Prostate gland (tissue), 2 donors: ENCODE measurements at regions not wholly inside any gene's neighbourhood (a gene's known extent, or its start where the extent isn't known, plus 50 kb on each side); places are given as distances from the start of the nearest gene placed in this dataset.

Source experiments
- DNase-seq: peaks from one replicate; pipeline ENCODE4 v3.0.0-alpha.2; 2019; ENCODE audit warnings: low spot score
- H3K27ac ChIP-seq, 2 donors: fragments of 200-600 bp; sonication (generic); 2 replicates each; pipeline ENCODE4 v1.5.1; 2017 to 2019
- H3K27me3 ChIP-seq: fragments of 200-600 bp; sonication (generic); replicated peaks from 2 replicates; pipeline ENCODE4 v1.5.1; 2019; ENCODE audit not compliant: insufficient read depth
- H3K36me3 ChIP-seq, 2 donors: fragments of 200-600 bp; sonication (generic); 1 replicate in 1 of 2; 2 replicates in 1 of 2; pipeline versions ENCODE4 v1.5.1 to v1.8.1; 2017 to 2019
- H3K4me1 ChIP-seq: fragments of 200-600 bp; sonication (generic); replicated peaks from 2 replicates; pipeline ENCODE4 v1.5.1; 2019
- H3K4me3 ChIP-seq, 2 donors: fragments of 200-600 bp; sonication (generic); 2 replicates each; pipeline ENCODE4 v1.5.1; 2017 to 2019
- H3K9me3 ChIP-seq: fragments of 200-600 bp; sonication (generic); 2 replicates; pipeline ENCODE4 v1.5.1; 2017
- POLR2A ChIP-seq: fragments of 450-650 bp; IDR thresholded peaks from one replicate; pipeline ENCODE4 v1.6.1; 2016; ENCODE audit warnings: antibody characterized with exemption, mild to moderate bottlenecking
- POLR2AphosphoS5 ChIP-seq: sonication (generic); formaldehyde crosslinking; IDR thresholded peaks from one replicate; pipeline ENCODE4 v1.6.1; 2017; ENCODE audit warnings: antibody characterized with exemption
- WGBS: methylation state at CpG from one replicate; pipeline ENCODE4 v1.1.5; 2018; 5-methylcytosine and 5-hydroxymethylcytosine counted together
- intact Hi-C: fragments of 100-400 bp; cut with DNase I; formaldehyde crosslinking; loops from one replicate; pipeline ENCODE4 v1.14.2; 2022
- TF ChIP-seq, protein P1 (sequence below), 4 experiments: fragments of 200-600 bp in 2 of 4; fragments of 450-650 bp in 2 of 4; sonication (generic) in 2 of 4; IDR thresholded peaks; 1 replicate in 3 of 4; 2 replicates in 1 of 4; pipeline ENCODE4 v1.5.1; 2016 to 2019; ENCODE audit warnings: antibody characterized with exemption in 4 of 4, mild to moderate bottlenecking in 2 of 4, moderate library complexity in 2 of 4

DNA sequence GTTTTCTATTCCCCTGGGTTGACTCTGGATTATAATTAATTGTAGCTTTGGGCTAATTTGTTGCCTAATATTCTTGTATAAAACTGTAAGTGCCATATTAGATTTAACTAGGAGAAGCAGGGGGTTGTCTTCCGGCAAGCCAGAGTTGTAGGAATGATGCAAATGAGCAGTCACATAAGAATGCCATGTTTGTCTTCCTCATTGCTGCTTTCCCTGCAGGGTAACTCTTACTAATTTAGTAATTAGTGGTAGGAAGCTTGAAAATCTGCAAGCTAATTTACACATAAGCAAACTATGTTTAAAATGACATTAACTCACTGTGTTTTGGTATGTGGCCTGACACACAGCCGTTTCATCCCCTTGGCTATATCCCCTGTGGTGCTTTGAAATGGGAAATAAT, 527.8 kb downstream of the KCTD16 start:
- H3K27ac ChIP-seq = no peak overlapping the region
- H3K4me3 ChIP-seq = no peak overlapping the region
- no peaks in the 10 kb centered on the region for H3K36me3 ChIP-seq
- no peak for DNase-seq
- H3K4me1 ChIP-seq = no peaks in the 10 kb centered on the region
- no peak for TF ChIP-seq POLR2AphosphoS5
- no peak for TF ChIP-seq POLR2A
- TF ChIP-seq, protein P1, sequence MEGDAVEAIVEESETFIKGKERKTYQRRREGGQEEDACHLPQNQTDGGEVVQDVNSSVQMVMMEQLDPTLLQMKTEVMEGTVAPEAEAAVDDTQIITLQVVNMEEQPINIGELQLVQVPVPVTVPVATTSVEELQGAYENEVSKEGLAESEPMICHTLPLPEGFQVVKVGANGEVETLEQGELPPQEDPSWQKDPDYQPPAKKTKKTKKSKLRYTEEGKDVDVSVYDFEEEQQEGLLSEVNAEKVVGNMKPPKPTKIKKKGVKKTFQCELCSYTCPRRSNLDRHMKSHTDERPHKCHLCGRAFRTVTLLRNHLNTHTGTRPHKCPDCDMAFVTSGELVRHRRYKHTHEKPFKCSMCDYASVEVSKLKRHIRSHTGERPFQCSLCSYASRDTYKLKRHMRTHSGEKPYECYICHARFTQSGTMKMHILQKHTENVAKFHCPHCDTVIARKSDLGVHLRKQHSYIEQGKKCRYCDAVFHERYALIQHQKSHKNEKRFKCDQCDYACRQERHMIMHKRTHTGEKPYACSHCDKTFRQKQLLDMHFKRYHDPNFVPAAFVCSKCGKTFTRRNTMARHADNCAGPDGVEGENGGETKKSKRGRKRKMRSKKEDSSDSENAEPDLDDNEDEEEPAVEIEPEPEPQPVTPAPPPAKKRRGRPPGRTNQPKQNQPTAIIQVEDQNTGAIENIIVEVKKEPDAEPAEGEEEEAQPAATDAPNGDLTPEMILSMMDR (IDR thresholded peaks at IDR 0.05) = no peak
- WGBS = 60% methylated on average over 2 of the region's 2 CpGs
- intact Hi-C loops = no loop called here
- H3K27me3 ChIP-seq = no peaks in the 10 kb centered on the region
- no peaks in the 10 kb centered on the region for H3K9me3 ChIP-seq

DNA sequence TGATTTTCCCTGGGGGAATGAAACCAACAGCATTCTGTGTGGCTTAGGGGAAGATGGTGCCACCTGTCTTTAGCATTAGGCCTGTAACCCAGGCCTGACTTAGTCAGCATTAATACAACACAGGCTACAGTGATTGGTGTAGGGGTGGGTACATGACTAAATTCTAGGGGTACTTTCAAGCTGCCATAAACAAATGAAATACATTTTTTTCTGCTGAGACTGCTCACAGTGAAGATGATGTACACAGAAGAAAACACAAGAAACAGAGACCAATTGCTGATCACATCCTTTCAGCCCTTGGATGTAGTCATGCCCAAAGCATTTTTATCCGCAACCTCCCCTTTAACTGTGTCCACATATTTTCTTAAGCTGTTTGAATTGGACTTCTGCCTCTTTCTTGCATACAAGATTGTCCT, 527.2 kb downstream of the KCTD16 start:
- intact Hi-C loops = no loop called here
- Histone ChIP-seq H3K9me3 (no peaks in the 10 kb centered on the region), H3K27ac (no peak overlapping the region), H3K27me3 (no peaks in the 10 kb centered on the region), H3K36me3 (no peaks in the 10 kb centered on the region), H3K4me3 (no peak overlapping the region), H3K4me1 (no peaks in the 10 kb centered on the region)
- DNase-seq = no peak
- 51% methylated on average over 1 of the region's 1 CpG for WGBS
- TF ChIP-seq, protein P1 (IDR thresholded peaks at IDR 0.05) = no peak
- no peak for TF ChIP-seq POLR2A
- TF ChIP-seq POLR2AphosphoS5 = no peak

DNA sequence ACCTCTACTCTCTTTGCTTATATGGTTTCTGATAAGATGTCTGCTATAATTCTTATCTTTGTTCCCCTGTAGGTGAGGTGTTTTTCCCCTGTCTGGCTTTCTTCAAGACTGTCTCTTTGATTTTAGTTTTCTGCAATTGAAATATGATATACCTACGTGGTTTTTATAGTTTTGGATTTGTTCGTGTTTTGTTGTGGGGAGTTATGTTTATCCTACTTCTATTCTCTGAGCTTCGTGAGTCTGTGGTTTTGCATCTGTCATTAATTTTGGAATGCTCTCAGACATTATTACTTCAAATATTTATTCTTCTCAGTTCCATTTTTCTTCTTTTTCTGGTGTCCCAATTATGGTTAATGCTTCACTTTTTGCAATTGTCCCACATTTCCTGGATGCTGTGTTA, 521.3 kb downstream of the KCTD16 start:
- Histone ChIP-seq H3K4me1 (no peaks in the 10 kb centered on the region), H3K27ac (no peak overlapping the region), H3K9me3 (no peaks in the 10 kb centered on the region), H3K36me3 (no peaks in the 10 kb centered on the region), H3K4me3 (no peak overlapping the region), H3K27me3 (no peaks in the 10 kb centered on the region)
- no peak for DNase-seq
- intact Hi-C loops = no loop called here
- TF ChIP-seq POLR2AphosphoS5 (no peak), POLR2A (no peak)
- TF ChIP-seq, protein P1 (IDR thresholded peaks at IDR 0.05) = no peak
- 17% methylated on average over 3 of the region's 3 CpGs for WGBS

DNA sequence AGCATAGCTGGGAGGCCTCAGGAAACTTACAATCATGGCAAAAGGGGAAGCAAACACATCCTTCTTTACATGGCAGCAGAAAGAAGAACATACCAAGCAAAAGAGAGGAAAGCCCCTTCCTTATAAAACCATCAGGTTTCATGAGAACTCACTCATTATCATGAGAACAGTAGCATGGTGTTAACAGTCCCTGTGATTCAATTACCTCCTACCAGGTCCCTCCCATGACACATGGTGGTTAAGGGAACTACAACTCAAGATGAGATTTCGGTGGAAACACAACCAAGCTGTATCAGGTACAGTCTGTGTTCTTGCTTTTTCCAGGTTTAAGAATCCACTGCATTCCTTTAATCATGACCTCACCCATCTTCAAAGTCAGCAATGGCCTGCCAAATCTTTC, 514.2 kb downstream of the KCTD16 start:
- no peaks in the 10 kb centered on the region for H3K36me3 ChIP-seq
- H3K27me3 ChIP-seq = no peaks in the 10 kb centered on the region
- no peak for DNase-seq
- TF ChIP-seq POLR2AphosphoS5 = no peak
- TF ChIP-seq, protein P1 (IDR thresholded peaks at IDR 0.05) = no peak
- no peak for TF ChIP-seq POLR2A
- no peak overlapping the region for H3K27ac ChIP-seq
- no peaks in the 10 kb centered on the region for H3K4me1 ChIP-seq
- intact Hi-C loops = no loop called here
- no peaks in the 10 kb centered on the region for H3K9me3 ChIP-seq
- WGBS = 76% methylated on average over 1 of the region's 1 CpG
- H3K4me3 ChIP-seq = no peak overlapping the region

DNA sequence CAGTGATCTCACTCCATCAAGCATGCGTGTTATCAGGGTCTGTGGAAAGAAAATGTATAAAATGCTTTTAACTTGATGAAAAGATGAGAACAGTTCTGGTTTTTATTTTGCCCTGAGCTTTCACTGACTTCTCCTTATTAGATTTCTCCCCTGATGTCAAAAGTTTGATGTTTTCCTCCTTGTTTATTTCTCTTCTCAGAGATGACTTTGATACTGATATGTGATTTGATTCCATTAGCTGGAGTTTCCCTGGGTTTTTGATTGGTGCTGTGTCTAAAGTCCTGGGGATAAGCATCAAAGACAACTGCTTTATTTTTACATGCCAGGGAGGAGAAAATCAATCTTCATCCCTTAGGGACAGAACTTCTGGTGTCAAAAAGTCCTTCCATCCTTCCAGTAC, 510.0 kb downstream of the KCTD16 start:
- TF ChIP-seq, protein P1 (IDR thresholded peaks at IDR 0.05) = no peak
- TF ChIP-seq POLR2AphosphoS5 = no peak
- no peak for TF ChIP-seq POLR2A
- intact Hi-C loops = no loop called here
- Histone ChIP-seq H3K36me3 (no peaks in the 10 kb centered on the region), H3K9me3 (no peaks in the 10 kb centered on the region), H3K4me1 (no peaks in the 10 kb centered on the region), H3K4me3 (no peak overlapping the region), H3K27me3 (no peaks in the 10 kb centered on the region), H3K27ac (no peak overlapping the region)
- no peak for DNase-seq
- 63% methylated on average over 1 of the region's 1 CpG for WGBS
